ENCODE measurements at regions not wholly inside any gene's neighbourhood (a gene's known extent, or its start where the extent isn't known, plus 50 kb on each side); places are given as distances from the start of the nearest gene placed in this dataset.

DNA sequence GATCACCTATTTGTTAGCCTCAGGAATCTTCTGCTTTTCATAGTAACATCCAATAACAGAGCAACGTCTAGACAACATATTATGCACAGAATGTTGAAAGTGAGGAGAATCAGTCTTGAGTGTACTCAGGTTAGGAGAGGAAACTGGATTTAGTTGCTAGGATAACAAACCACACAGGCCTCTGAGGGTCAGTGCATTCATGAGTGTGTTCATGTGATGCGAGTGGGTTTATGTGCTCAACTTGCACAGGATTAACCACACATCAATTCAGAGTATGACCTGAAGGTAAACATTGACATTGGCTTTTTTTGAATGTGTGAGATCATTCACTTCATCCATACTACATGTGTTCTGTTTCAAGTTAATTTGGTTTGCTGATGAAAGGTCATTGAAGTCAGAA is 287.6 kb downstream of the DIPK2A start:
- no peak for TF ChIP-seq SPI1 (IDR thresholded peaks at IDR 0.05; ENCODE audit: low read depth, low read length)
- no peak for TF ChIP-seq POU2F2 (IDR thresholded peaks at IDR 0.05; ENCODE audit: low read depth, low read length)
- no peak for TF ChIP-seq PAX5 (IDR thresholded peaks at IDR 0.05; ENCODE audit: insufficient read depth, low read length, severe bottlenecking)
- peak; percentile 58 for FAIRE-seq
- no peak for DNase-seq (ENCODE audit: insufficient read length, low spot score)

DNA sequence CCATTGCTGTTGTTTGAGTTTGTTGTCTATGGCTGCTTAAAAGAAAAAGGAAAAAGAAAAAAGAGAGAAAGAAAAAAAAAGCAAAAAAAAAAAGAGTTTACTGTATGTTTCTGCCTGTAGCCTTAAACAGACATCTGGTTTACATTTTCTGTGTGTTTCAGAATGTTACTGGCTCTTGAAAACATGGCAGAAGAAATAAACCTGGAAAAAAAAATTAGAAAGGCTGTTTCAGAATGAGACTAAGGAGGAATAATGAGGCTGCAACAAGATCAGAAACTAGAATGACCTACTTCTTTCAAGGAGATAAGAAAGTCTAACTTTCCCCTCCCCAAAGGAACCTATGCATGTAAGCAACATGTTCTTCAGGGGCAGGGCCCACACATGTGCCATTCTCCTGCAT is 292.1 kb downstream of the DIPK2A start:
- no peak for TF ChIP-seq PAX5 (IDR thresholded peaks at IDR 0.05; ENCODE audit: insufficient read depth, low read length, severe bottlenecking)
- no peak for TF ChIP-seq POLR2A (IDR thresholded peaks at IDR 0.05; ENCODE audit: low read depth, low read length)
- no peak for TF ChIP-seq SPI1 (IDR thresholded peaks at IDR 0.05; ENCODE audit: low read depth, low read length)
- no peak for DNase-seq (ENCODE audit: insufficient read length, low spot score)
- FAIRE-seq = no peak

DNA sequence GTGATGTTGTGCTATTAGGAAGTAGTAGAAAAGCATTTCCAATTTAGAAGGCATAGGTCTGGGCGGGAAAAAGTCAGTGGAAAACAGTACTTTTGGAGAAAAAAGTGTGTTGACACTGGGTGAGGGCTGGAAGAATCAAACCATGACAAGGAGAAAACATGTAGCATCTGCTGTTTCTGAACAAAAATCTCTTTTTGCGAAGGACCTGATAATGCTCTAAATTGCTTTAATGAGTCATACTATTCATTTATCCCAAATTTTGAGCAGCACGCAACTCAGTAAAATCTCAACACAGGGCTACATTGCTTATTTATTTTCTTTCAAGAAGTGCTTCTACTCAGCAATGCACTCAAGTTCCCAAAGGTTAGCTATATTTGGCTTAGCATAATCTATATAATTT is 292.7 kb downstream of the DIPK2A start:
- no peak for TF ChIP-seq POLR2A (IDR thresholded peaks at IDR 0.05; ENCODE audit: low read depth, low read length)
- no peak for TF ChIP-seq POLR2AphosphoS5 (IDR thresholded peaks at IDR 0.05; ENCODE audit: low read depth, low read length)
- TF ChIP-seq POU2F2 (IDR thresholded peaks at IDR 0.05; ENCODE audit: low read depth, low read length) = no peak
- no peak for TF ChIP-seq SPI1 (IDR thresholded peaks at IDR 0.05; ENCODE audit: low read depth, low read length)
- no peak for TF ChIP-seq TAF1 (IDR thresholded peaks at IDR 0.05; ENCODE audit: low read depth, low read length)
- no peak for TF ChIP-seq PAX5 (IDR thresholded peaks at IDR 0.05; ENCODE audit: insufficient read depth, low read length, severe bottlenecking)
- DNase-seq (ENCODE audit: insufficient read length, low spot score) = no peak
- no peak for FAIRE-seq

DNA sequence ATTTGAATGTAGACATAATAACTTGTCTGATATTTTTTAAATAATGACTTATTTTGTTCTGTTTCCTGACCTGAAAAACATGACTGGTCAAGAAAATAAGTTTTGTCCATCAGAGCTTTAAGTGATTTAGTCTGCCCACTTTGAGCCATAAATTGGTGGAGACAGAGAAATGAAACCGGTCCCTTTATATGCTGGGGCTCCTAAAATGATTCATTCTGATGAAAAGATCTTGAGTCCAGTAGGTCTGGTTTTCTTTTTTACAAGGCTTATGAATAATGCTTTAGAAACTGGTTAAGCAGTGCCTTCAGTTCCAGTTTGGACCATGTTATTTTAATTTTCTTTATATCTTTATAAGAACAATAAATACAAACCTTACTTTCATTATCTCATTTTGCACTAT is 293.2 kb downstream of the DIPK2A start:
- no peak for DNase-seq (ENCODE audit: insufficient read length, low spot score)
- 0 out of 2 replicates have a peak, but pooled peaks have one; percentile 7 for TF ChIP-seq SPI1 (IDR thresholded peaks at IDR 0.05; ENCODE audit: low read depth, low read length)
- no peak for TF ChIP-seq POLR2A (IDR thresholded peaks at IDR 0.05; ENCODE audit: low read depth, low read length)
- FAIRE-seq = no peak

DNA sequence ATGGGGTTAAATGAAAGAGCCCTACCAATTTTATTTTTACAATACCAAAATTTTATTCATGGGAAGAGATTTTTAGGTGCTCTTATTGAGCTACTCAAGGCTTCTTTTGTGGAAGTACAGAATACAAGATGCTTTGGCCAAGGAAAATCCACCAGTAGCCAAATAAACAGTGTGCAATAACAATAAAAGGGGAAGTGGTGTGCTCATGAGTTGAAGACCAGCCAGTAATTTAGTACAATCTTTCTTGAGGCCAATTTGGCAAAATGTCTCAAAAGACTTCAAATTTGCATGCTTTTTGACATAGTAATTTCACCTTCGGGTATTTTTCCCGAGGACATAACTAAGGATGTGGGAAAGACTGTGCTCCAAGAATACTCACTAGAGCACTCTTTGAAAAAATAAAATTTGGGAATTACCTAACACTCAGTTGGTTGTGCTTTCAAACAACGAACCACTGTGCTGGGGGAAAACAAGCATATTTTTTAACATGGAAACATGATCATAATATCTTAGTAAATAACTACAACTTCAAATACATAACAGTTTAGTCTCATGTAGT is 294.0 kb downstream of the DIPK2A start:
- TF ChIP-seq POLR2A (IDR thresholded peaks at IDR 0.05; ENCODE audit: low read depth, low read length) (no peak), SPI1 (IDR thresholded peaks at IDR 0.05; ENCODE audit: low read depth, low read length) (peak; percentile 76), PAX5 (IDR thresholded peaks at IDR 0.05; ENCODE audit: insufficient read depth, low read length, severe bottlenecking) (no peak), POU2F2 (IDR thresholded peaks at IDR 0.05; ENCODE audit: low read depth, low read length) (no peak), TAF1 (IDR thresholded peaks at IDR 0.05; ENCODE audit: low read depth, low read length) (no peak), POLR2AphosphoS5 (IDR thresholded peaks at IDR 0.05; ENCODE audit: low read depth, low read length) (no peak)
- FAIRE-seq (no peak), DNase-seq (ENCODE audit: insufficient read length, low spot score) (no peak)

DNA sequence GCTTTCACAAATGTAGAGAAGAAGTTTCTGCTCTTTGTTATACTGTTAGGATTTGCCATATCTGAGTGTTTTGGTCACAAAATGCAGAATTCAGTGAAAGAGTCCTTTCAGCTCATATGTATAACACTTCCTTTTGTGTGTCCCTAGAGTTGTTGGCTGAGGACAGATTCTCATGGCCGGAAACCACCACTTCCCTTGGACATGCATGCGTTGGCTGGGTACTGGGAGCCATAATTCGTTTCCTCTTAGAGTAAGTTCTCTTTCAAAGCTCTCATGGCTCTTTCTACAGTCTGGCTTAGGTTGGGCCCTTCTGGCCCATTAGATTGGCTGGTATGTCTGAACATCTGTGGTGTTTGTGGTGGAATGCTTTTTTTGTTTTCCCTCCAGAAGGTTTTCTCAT is 298.5 kb downstream of the DIPK2A start:
- TF ChIP-seq POU2F2 (IDR thresholded peaks at IDR 0.05; ENCODE audit: low read depth, low read length) (no peak), POLR2AphosphoS5 (IDR thresholded peaks at IDR 0.05; ENCODE audit: low read depth, low read length) (no peak), PAX5 (IDR thresholded peaks at IDR 0.05; ENCODE audit: insufficient read depth, low read length, severe bottlenecking) (no peak), SPI1 (IDR thresholded peaks at IDR 0.05; ENCODE audit: low read depth, low read length) (no peak), POLR2A (IDR thresholded peaks at IDR 0.05; ENCODE audit: low read depth, low read length) (no peak), TAF1 (IDR thresholded peaks at IDR 0.05; ENCODE audit: low read depth, low read length) (no peak)
- FAIRE-seq (no peak), DNase-seq (ENCODE audit: insufficient read length, low spot score) (no peak)

GRCh38 chr3:144272680-144273079 is 301.1 kb downstream of the DIPK2A start:
- FAIRE-seq (no peak), DNase-seq (ENCODE audit: insufficient read length, low spot score) (no peak)
- no peak for TF ChIP-seq SPI1 (IDR thresholded peaks at IDR 0.05; ENCODE audit: low read depth, low read length)
- TF ChIP-seq TAF1 (IDR thresholded peaks at IDR 0.05; ENCODE audit: low read depth, low read length) = no peak
- no peak for TF ChIP-seq POU2F2 (IDR thresholded peaks at IDR 0.05; ENCODE audit: low read depth, low read length)
- no peak for TF ChIP-seq POLR2A (IDR thresholded peaks at IDR 0.05; ENCODE audit: low read depth, low read length)
- TF ChIP-seq PAX5 (IDR thresholded peaks at IDR 0.05; ENCODE audit: insufficient read depth, low read length, severe bottlenecking) = no peak

- DNase-seq (ENCODE audit: insufficient read length, low spot score) (no peak), FAIRE-seq (no peak)
- TF ChIP-seq SPI1 (IDR thresholded peaks at IDR 0.05; ENCODE audit: low read depth, low read length) = no peak
- no peak for TF ChIP-seq TAF1 (IDR thresholded peaks at IDR 0.05; ENCODE audit: low read depth, low read length)
These were observed 302.0 kb downstream of the DIPK2A start for GRCh38 chr3:144273601-144274000.

- DNase-seq (ENCODE audit: insufficient read length, low spot score) = no peak
These were observed 303.4 kb downstream of the DIPK2A start for GRCh38 chr3:144275005-144275404.

GRCh38 chr3:144282313-144282712 is 310.7 kb downstream of the DIPK2A start:
- DNase-seq (ENCODE audit: insufficient read length, low spot score) (no peak), FAIRE-seq (no peak)
- TF ChIP-seq POLR2A (IDR thresholded peaks at IDR 0.05; ENCODE audit: low read depth, low read length) (no peak), SPI1 (IDR thresholded peaks at IDR 0.05; ENCODE audit: low read depth, low read length) (no peak), POU2F2 (IDR thresholded peaks at IDR 0.05; ENCODE audit: low read depth, low read length) (no peak), PAX5 (IDR thresholded peaks at IDR 0.05; ENCODE audit: insufficient read depth, low read length, severe bottlenecking) (no peak), POLR2AphosphoS5 (IDR thresholded peaks at IDR 0.05; ENCODE audit: low read depth, low read length) (no peak), TAF1 (IDR thresholded peaks at IDR 0.05; ENCODE audit: low read depth, low read length) (no peak)

More at GRCh38 chr3:144275005-144275404, 303.4 kb downstream of the DIPK2A start:
- TF ChIP-seq POLR2A (IDR thresholded peaks at IDR 0.05; ENCODE audit: low read depth, low read length) (no peak), SPI1 (IDR thresholded peaks at IDR 0.05; ENCODE audit: low read depth, low read length) (no peak), POLR2AphosphoS5 (IDR thresholded peaks at IDR 0.05; ENCODE audit: low read depth, low read length) (no peak), POU2F2 (IDR thresholded peaks at IDR 0.05; ENCODE audit: low read depth, low read length) (no peak), TAF1 (IDR thresholded peaks at IDR 0.05; ENCODE audit: low read depth, low read length) (no peak), PAX5 (IDR thresholded peaks at IDR 0.05; ENCODE audit: insufficient read depth, low read length, severe bottlenecking) (no peak)
- no peak for FAIRE-seq

Measured in GM12891 (cell line).